ENCODE measurements at regions not wholly inside any gene's neighbourhood (a gene's known extent, or its start where the extent isn't known, plus 50 kb on each side); places are given as distances from the start of the nearest gene placed in this dataset.

GRCh38 chr12:87772401-87772800 is 256.8 kb downstream of the C12orf50 start:
- Histone ChIP-seq H3K36me3 (replicated peaks in 1 of 2; ENCODE audit: control extremely low read depth in 1 of 2, control insufficient read depth in 1 of 2, extremely low read depth in 1 of 2, insufficient read depth in 2 of 2, low read length in 1 of 2) (no peaks in the 10 kb centered on the region), H4K20me1 (ENCODE audit: control insufficient read depth, insufficient read depth, low read length, poor library complexity, severe bottlenecking) (no peaks in the 10 kb centered on the region), H3K4me2 (replicated peaks; ENCODE audit: low read depth, low read length, poor library complexity, severe bottlenecking) (no peak overlapping the region), H3K4me1 (ENCODE audit: control insufficient read depth in 2 of 2, insufficient read depth in 2 of 2, low read length in 2 of 2) (no peaks in the 10 kb centered on the region), H3K27ac (ENCODE audit: low read length in 2 of 2) (no peak overlapping the region), H2AFZ (ENCODE audit: insufficient read depth, low read depth, low read length, poor library complexity, severe bottlenecking) (no peak overlapping the region), H3K4me3 (ENCODE audit: control extremely low read depth in 1 of 5, extremely low read depth in 1 of 5, insufficient read depth in 1 of 5, low read depth in 2 of 5, low read length in 4 of 5) (no peak overlapping the region), H3K79me2 (ENCODE audit: control insufficient read depth, insufficient read depth, low read length) (no peaks in the 10 kb centered on the region), H3K9me3 (ENCODE audit: control extremely low read depth in 1 of 3, control insufficient read depth in 2 of 3, insufficient read depth in 1 of 3, low read length in 2 of 3) (no peaks in the 10 kb centered on the region), H3K27me3 (replicated peaks in 1 of 4; ENCODE audit: control extremely low read depth in 1 of 4, control insufficient read depth in 3 of 4, insufficient read depth in 4 of 4, low read length in 3 of 4) (no peaks in the 10 kb centered on the region), H3K9ac (ENCODE audit: low read length) (no peak overlapping the region)
- TF ChIP-seq EZH2 (IDR thresholded peaks at IDR 0.05; ENCODE audit: borderline replicate concordance, insufficient read depth, low read depth, low read length, poor library complexity, severe bottlenecking) (no peak), CTCF (IDR thresholded peaks at IDR 0.05) (no peak)
- WGBS (ENCODE audit: insufficient coverage) = no CpG with 5 or more reads among the region's 2 CpGs
- no peak overlapping the region for H3K4me3 Mint-ChIP-seq
- no peaks in the 10 kb centered on the region for H3K4me1 Mint-ChIP-seq
- ChIA-PET CTCF (no interaction called here), POLR2A (no interaction called here)
- ATAC-seq (ENCODE audit: low read depth) = no peak
- H3K9me3 Mint-ChIP-seq (ENCODE audit: insufficient read depth) = no peaks in the 10 kb centered on the region
- DNase-seq = no peak
- no peak overlapping the region for H3K27ac Mint-ChIP-seq
- H3K27me3 Mint-ChIP-seq = no peaks in the 10 kb centered on the region
- intact Hi-C loops (cut with micrococcal nuclease) = no loop called here

- no peaks in the 10 kb centered on the region for H3K9me3 Mint-ChIP-seq (ENCODE audit: insufficient read depth)
- Histone ChIP-seq H3K36me3 (replicated peaks in 1 of 2; ENCODE audit: control extremely low read depth in 1 of 2, control insufficient read depth in 1 of 2, extremely low read depth in 1 of 2, insufficient read depth in 2 of 2, low read length in 1 of 2) (no peaks in the 10 kb centered on the region), H3K79me2 (ENCODE audit: control insufficient read depth, insufficient read depth, low read length) (no peaks in the 10 kb centered on the region), H3K4me1 (ENCODE audit: control insufficient read depth in 2 of 2, insufficient read depth in 2 of 2, low read length in 2 of 2) (no peaks in the 10 kb centered on the region), H4K20me1 (ENCODE audit: control insufficient read depth, insufficient read depth, low read length, poor library complexity, severe bottlenecking) (no peaks in the 10 kb centered on the region), H3K9me3 (ENCODE audit: control extremely low read depth in 1 of 3, control insufficient read depth in 2 of 3, insufficient read depth in 1 of 3, low read length in 2 of 3) (no peaks in the 10 kb centered on the region), H3K27me3 (replicated peaks in 1 of 4; ENCODE audit: control extremely low read depth in 1 of 4, control insufficient read depth in 3 of 4, insufficient read depth in 4 of 4, low read length in 3 of 4) (no peaks in the 10 kb centered on the region), H3K27ac (ENCODE audit: low read length in 2 of 2) (no peak overlapping the region), H3K4me2 (replicated peaks; ENCODE audit: low read depth, low read length, poor library complexity, severe bottlenecking) (no peak overlapping the region), H3K9ac (ENCODE audit: low read length) (no peak overlapping the region), H2AFZ (ENCODE audit: insufficient read depth, low read depth, low read length, poor library complexity, severe bottlenecking) (no peak overlapping the region), H3K4me3 (ENCODE audit: control extremely low read depth in 1 of 5, extremely low read depth in 1 of 5, insufficient read depth in 1 of 5, low read depth in 2 of 5, low read length in 4 of 5) (no peak overlapping the region)
- ChIA-PET CTCF (no interaction called here), POLR2A (no interaction called here)
- DNase-seq (no peak), ATAC-seq (ENCODE audit: low read depth) (no peak)
- no peak overlapping the region for H3K4me3 Mint-ChIP-seq
- TF ChIP-seq EZH2 (IDR thresholded peaks at IDR 0.05; ENCODE audit: borderline replicate concordance, insufficient read depth, low read depth, low read length, poor library complexity, severe bottlenecking) = no peak
- TF ChIP-seq CTCF (IDR thresholded peaks at IDR 0.05) = no peak
- 67% methylated on average over 1 of the region's 11 CpGs for WGBS (ENCODE audit: insufficient coverage)
- intact Hi-C loops (cut with micrococcal nuclease) = no loop called here
- H3K27me3 Mint-ChIP-seq = no peaks in the 10 kb centered on the region
- H3K4me1 Mint-ChIP-seq = no peaks in the 10 kb centered on the region
- H3K27ac Mint-ChIP-seq = no peak overlapping the region
Measured at GRCh38 chr12:87768501-87769287, 260.5 kb downstream of the C12orf50 start.

Measured in B cell (primary cell).